UCSD-AML1 (cell line): ENCODE measurements at regions not wholly inside any gene's neighbourhood (a gene's known extent, or its start where the extent isn't known, plus 50 kb on each side); places are given as distances from the start of the nearest gene placed in this dataset.

Experiments
- DNase-seq: peaks from one replicate; lab custom pipeline; 2025; ENCODE audit not compliant: unreplicated experiment; lab: John Stamatoyannopoulos, UW

GRCh38 chr21:32216293-32216692 is 62.6 kb downstream of the MIS18A start:
- DNase-seq: no peak

GRCh38 chr21:32215306-32215685 is 63.6 kb downstream of the MIS18A start:
- no peak for DNase-seq

- DNase-seq: no peak
These were observed 64.1 kb downstream of the MIS18A start for GRCh38 chr21:32214654-32215305.

GRCh38 chr21:32212116-32212515 is 66.7 kb downstream of the MIS18A start:
- DNase-seq: no peak

- DNase-seq: no peak
These were observed 67.5 kb downstream of the MIS18A start for GRCh38 chr21:32211306-32211705.

GRCh38 chr21:32209580-32209979 is 69.3 kb downstream of the MIS18A start:
- no peak for DNase-seq

GRCh38 chr21:32207406-32207716 is 71.5 kb downstream of the MIS18A start:
- DNase-seq: no peak

- DNase-seq: no peak
These were observed 72.0 kb downstream of the MIS18A start for GRCh38 chr21:32206631-32207405.

- DNase-seq: no peak
These were observed 74.9 kb downstream of the MIS18A start for GRCh38 chr21:32203877-32204480.

- no peak for DNase-seq
These were observed 78.8 kb downstream of the MIS18A start for GRCh38 chr21:32200029-32200428.

GRCh38 chr21:32198384-32198783 is 80.5 kb downstream of the MIS18A start:
- no peak for DNase-seq

GRCh38 chr21:32197896-32198295 is 81.0 kb downstream of the MIS18A start:
- no peak for DNase-seq

GRCh38 chr21:32196001-32196400 is 82.8 kb downstream of the MIS18A start:
- no peak for DNase-seq

GRCh38 chr21:32193098-32193465 is 85.8 kb downstream of the MIS18A start:
- no peak for DNase-seq

GRCh38 chr21:32192291-32193097 is 86.4 kb downstream of the MIS18A start:
- no peak for DNase-seq

- no peak for DNase-seq
These were observed 88.2 kb downstream of the MIS18A start for GRCh38 chr21:32190493-32191144.

GRCh38 chr21:32189688-32190483 is 89.0 kb downstream of the MIS18A start:
- no peak for DNase-seq

GRCh38 chr21:32186804-32187203 is 92.0 kb downstream of the MIS18A start:
- DNase-seq: no peak

- DNase-seq: no peak
These were observed 93.1 kb downstream of the MIS18A start for GRCh38 chr21:32185726-32186125.

GRCh38 chr21:32185103-32185502 is 93.7 kb downstream of the MIS18A start:
- no peak for DNase-seq
